Transverse colon (tissue), 4 donors: ENCODE measurements at regions not wholly inside any gene's neighbourhood (a gene's known extent, or its start where the extent isn't known, plus 50 kb on each side); places are given as distances from the start of the nearest gene placed in this dataset.
"Not testable (repeated sequence)": the region's sequence is repeated elsewhere in the genome, so short reads cannot be mapped to it uniquely, and the experiment has no call there.

ENCODE experiments used
- DNase-seq: peaks from one replicate; pipeline ENCODE4 v3.0.0-alpha.2; 2019
- H3K27ac ChIP-seq, 4 donors: fragments of 200-600 bp; sonication (generic); 2 replicates each; pipeline ENCODE4 v1.5.1; 2016 to 2018; ENCODE audit warnings: inconsistent platforms in 4 of 4
- H3K27me3 ChIP-seq: fragments of 200-600 bp; sonication (generic); 2 replicates; pipeline ENCODE4 v1.5.1; 2017; ENCODE audit warnings: inconsistent platforms
- H3K36me3 ChIP-seq, 4 donors: fragments of 200-600 bp; sonication (generic); 2 replicates each; pipeline ENCODE4 v1.5.1; 2017 to 2019; ENCODE audit warnings: inconsistent platforms in 4 of 4
- H3K4me1 ChIP-seq, 4 donors: fragments of 200-600 bp; sonication (generic); 2 replicates each; pipeline ENCODE4 v1.5.1; 2017 to 2020; ENCODE audit warnings: inconsistent platforms in 4 of 4
- H3K4me3 ChIP-seq, 4 donors: fragments of 200-600 bp; sonication (generic); 1 replicate in 1 of 4; 2 replicates in 3 of 4; pipeline versions ENCODE4 v1.5.1 to v1.6.1; 2017 to 2019; ENCODE audit warnings: inconsistent platforms in 4 of 4
- H3K9me3 ChIP-seq, 2 donors: fragments of 200-600 bp; sonication (generic); 2 replicates each; pipeline ENCODE4 v1.5.1; 2017 to 2019; ENCODE audit warnings: inconsistent platforms in 2 of 2
- CTCF ChIP-seq, 5 experiments: fragments of 200-600 bp in 3 of 5; fragments of 450-650 bp in 2 of 5; sonication (generic) in 3 of 5; IDR thresholded peaks; 1 replicate in 2 of 5; 2 replicates in 3 of 5; pipeline ENCODE4 v1.5.1; 2016 to 2017; ENCODE audit warnings: antibody characterized with exemption in 5 of 5, inconsistent platforms in 3 of 5, mild to moderate bottlenecking in 2 of 5, moderate library complexity in 1 of 5
- EP300 ChIP-seq: sonication (generic); formaldehyde crosslinking; IDR thresholded peaks from one replicate; pipeline ENCODE4 v1.6.1; 2017; ENCODE audit warnings: antibody characterized with exemption, low read depth
- POLR2A ChIP-seq: fragments of 450-650 bp; IDR thresholded peaks from one replicate; pipeline ENCODE4 v1.6.1; 2016; ENCODE audit warnings: antibody characterized with exemption, mild to moderate bottlenecking, moderate library complexity
- POLR2AphosphoS5 ChIP-seq, 3 donors: sonication (generic); formaldehyde crosslinking; IDR thresholded peaks; one replicate each; pipeline ENCODE4 v1.6.1; 2016; ENCODE audit warnings: antibody characterized with exemption in 3 of 3
- WGBS, 2 donors: methylation state at CpG; one replicate each; pipeline ENCODE4 v1.1.5; 2018; ENCODE audit warnings: low coverage in 1 of 2; 5-methylcytosine and 5-hydroxymethylcytosine counted together
- in situ Hi-C, 4 donors: fragments of 200-750 bp; cut with MboI; loops; one replicate each; pipeline versions ENCODE4 v1.15.0 to v1.15.1; 2017; ENCODE audit warnings: low sequenced_read_pairs in 3 of 4, low pct_ligation_motif_present in 1 of 4, low pct_unique_long_range_greater_than_20kb in 1 of 4
- intact Hi-C: fragments of 100-400 bp; cut with DNase I; formaldehyde crosslinking; loops from one replicate; pipeline ENCODE4 v1.15.1; 2023; ENCODE audit warnings: low total_unique reads

GRCh38 chr16:88131966-88132365 is 180.7 kb downstream of the BANP start:
- in situ Hi-C loops, result no loop called here
- Histone ChIP-seq H3K36me3 (no peaks in the 10 kb centered on the region), H3K27me3 (no peaks in the 10 kb centered on the region), H3K9me3 (no peaks in the 10 kb centered on the region), H3K27ac (no peak overlapping the region), H3K4me1 (no peaks in the 10 kb centered on the region), H3K4me3 (no peak overlapping the region)
- no peak for DNase-seq
- TF ChIP-seq CTCF (IDR thresholded peaks at IDR 0.05) (no peak), POLR2A (no peak), POLR2AphosphoS5 (IDR thresholded peaks at IDR 0.05) (no peak), EP300 (no peak)
- WGBS, 2 donors, result 95% methylated on average over 26 of the region's 26 CpGs; no CpG with 5 or more reads in 1 of the 2 donors
- intact Hi-C loops, result no loop called here

- H3K4me1 ChIP-seq, result no peaks in the 10 kb centered on the region
- 76 to 90% methylated on average over 5 to 27 of the region's 27 CpGs for WGBS, 2 donors
- intact Hi-C loops, result no loop called here
- in situ Hi-C loops, result no loop called here
- H3K27ac ChIP-seq, result no peak overlapping the region
- H3K36me3 ChIP-seq, result no peaks in the 10 kb centered on the region
- TF ChIP-seq POLR2AphosphoS5 (IDR thresholded peaks at IDR 0.05), result no peak
- no peak for TF ChIP-seq POLR2A
- no peak for TF ChIP-seq EP300
- TF ChIP-seq CTCF (IDR thresholded peaks at IDR 0.05), result no peak
- no peak overlapping the region for H3K4me3 ChIP-seq
- H3K9me3 ChIP-seq, result no peaks in the 10 kb centered on the region
- no peaks in the 10 kb centered on the region for H3K27me3 ChIP-seq
- no peak for DNase-seq
These were observed 181.7 kb downstream of the BANP start for GRCh38 chr16:88132836-88133506.

- in situ Hi-C loops (no loop called here), intact Hi-C loops (no loop called here)
- Histone ChIP-seq H3K4me3 (no peak overlapping the region), H3K4me1 (no peaks in the 10 kb centered on the region), H3K27ac (no peak overlapping the region), H3K27me3 (no peaks in the 10 kb centered on the region), H3K36me3 (no peaks in the 10 kb centered on the region), H3K9me3 (peaks cover 0 to 3% of the 10 kb centered on the region in 2 donors)
- no peak for DNase-seq
- TF ChIP-seq EP300 (no peak), CTCF (IDR thresholded peaks at IDR 0.05) (no peak), POLR2A (no peak), POLR2AphosphoS5 (IDR thresholded peaks at IDR 0.05) (no peak)
- 86 to 92% methylated on average over 4 of the region's 4 CpGs for WGBS, 2 donors
These were observed 182.2 kb downstream of the BANP start for GRCh38 chr16:88133507-88133843.

- not testable (repeated sequence) for H3K27ac ChIP-seq
- 50 to 78% methylated on average over 8 to 21 of the region's 21 CpGs for WGBS, 2 donors
These were observed 183.1 kb downstream of the BANP start for GRCh38 chr16:88134172-88134898.

GRCh38 chr16:88134899-88135682 is 183.9 kb downstream of the BANP start:
- intact Hi-C loops, in situ Hi-C loops, H3K4me3 ChIP-seq, H3K36me3 ChIP-seq, H3K27me3 ChIP-seq, H3K4me1 ChIP-seq, H3K27ac ChIP-seq, DNase-seq, H3K9me3 ChIP-seq: not testable (repeated sequence)
- WGBS, 2 donors, result 68% methylated on average over 18 of the region's 24 CpGs; no CpG with 5 or more reads in 1 of the 2 donors

More at GRCh38 chr16:88134172-88134898, 183.1 kb downstream of the BANP start:
- H3K9me3 ChIP-seq, H3K4me3 ChIP-seq, in situ Hi-C loops, H3K4me1 ChIP-seq, intact Hi-C loops, H3K27me3 ChIP-seq, DNase-seq, H3K36me3 ChIP-seq: not testable (repeated sequence)

GRCh38 chr16:88136211-88136713 is 185.0 kb downstream of the BANP start:
- H3K36me3 ChIP-seq, intact Hi-C loops, DNase-seq, in situ Hi-C loops, H3K4me1 ChIP-seq, H3K27ac ChIP-seq, H3K27me3 ChIP-seq, H3K4me3 ChIP-seq, H3K9me3 ChIP-seq: not testable (repeated sequence)
- 70 to 79% methylated on average over 2 to 13 of the region's 13 CpGs for WGBS, 2 donors

GRCh38 chr16:88136939-88137338 is 185.7 kb downstream of the BANP start:
- H3K4me3 ChIP-seq, H3K36me3 ChIP-seq, in situ Hi-C loops, intact Hi-C loops, H3K9me3 ChIP-seq, DNase-seq, H3K4me1 ChIP-seq, H3K27me3 ChIP-seq, H3K27ac ChIP-seq: not testable (repeated sequence)
- WGBS, 2 donors, result 98% methylated on average over 4 of the region's 4 CpGs; no CpG with 5 or more reads in 1 of the 2 donors
